Epithelial cell of esophagus (primary cell): ENCODE measurements at regions not wholly inside any gene's neighbourhood (a gene's known extent, or its start where the extent isn't known, plus 50 kb on each side); places are given as distances from the start of the nearest gene placed in this dataset.
A peak's percentile ranks its signal among the peaks of the same experiment; 100 is the strongest.

Experiments used
- DNase-seq: peaks from one replicate; pipeline ENCODE4 v3.0.0; 2010; ENCODE audit warnings: low read depth
- H3K4me3 ChIP-seq: 2 replicates; pipeline ENCODE4 v1.5.1; 2011; ENCODE audit warnings: mild to moderate bottlenecking, low read length, control low read depth
- TF ChIP-seq, protein P1 (sequence below): IDR thresholded peaks from 2 replicates; pipeline ENCODE4 v1.5.1; 2011; ENCODE audit warnings: low read depth, mild to moderate bottlenecking, low read length, control low read depth, inconsistent platforms; ENCODE audit not compliant: insufficient read depth; ENCODE audit errors: missing control alignments

DNA sequence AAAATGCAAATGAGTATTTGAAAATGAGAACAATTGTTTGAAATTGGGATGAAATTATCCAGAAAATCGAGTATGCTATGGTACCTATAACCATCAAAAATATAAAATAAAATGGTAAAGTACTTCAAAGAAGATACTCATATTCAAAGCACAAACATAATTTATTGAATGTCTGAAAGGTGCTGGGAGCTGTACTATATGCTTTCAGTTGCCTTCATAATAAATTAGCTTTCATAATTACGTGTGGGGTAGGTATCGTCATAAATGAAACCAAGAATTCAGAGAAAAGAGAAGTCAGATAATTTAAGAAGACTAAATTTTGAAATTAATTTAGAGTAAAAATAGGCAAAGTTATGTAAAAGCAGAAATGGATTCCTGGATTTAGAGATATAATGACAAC is 721.9 kb upstream of the ACVR2A start:
- no peak overlapping the region for H3K4me3 ChIP-seq
- TF ChIP-seq, protein P1, sequence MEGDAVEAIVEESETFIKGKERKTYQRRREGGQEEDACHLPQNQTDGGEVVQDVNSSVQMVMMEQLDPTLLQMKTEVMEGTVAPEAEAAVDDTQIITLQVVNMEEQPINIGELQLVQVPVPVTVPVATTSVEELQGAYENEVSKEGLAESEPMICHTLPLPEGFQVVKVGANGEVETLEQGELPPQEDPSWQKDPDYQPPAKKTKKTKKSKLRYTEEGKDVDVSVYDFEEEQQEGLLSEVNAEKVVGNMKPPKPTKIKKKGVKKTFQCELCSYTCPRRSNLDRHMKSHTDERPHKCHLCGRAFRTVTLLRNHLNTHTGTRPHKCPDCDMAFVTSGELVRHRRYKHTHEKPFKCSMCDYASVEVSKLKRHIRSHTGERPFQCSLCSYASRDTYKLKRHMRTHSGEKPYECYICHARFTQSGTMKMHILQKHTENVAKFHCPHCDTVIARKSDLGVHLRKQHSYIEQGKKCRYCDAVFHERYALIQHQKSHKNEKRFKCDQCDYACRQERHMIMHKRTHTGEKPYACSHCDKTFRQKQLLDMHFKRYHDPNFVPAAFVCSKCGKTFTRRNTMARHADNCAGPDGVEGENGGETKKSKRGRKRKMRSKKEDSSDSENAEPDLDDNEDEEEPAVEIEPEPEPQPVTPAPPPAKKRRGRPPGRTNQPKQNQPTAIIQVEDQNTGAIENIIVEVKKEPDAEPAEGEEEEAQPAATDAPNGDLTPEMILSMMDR, result no peak
- no peak for DNase-seq

DNA sequence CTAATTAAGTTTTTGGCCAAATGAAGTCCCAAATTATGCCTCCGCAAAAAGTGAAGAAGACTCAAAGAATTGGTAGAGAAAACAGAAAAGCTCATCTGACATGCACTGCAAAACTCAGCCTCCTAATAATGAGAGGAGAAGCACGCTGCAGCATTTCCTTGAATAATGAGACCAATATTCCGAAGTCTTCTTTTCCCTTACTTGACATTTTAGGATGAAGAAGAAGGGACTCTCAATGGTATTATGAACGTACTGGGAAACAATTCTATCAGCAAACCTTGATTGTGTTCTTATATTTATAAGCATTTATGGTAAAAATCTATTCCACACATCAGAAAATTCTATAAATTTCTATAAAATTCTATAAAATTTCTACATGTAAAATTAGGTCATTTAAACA is 733.9 kb upstream of the ACVR2A start:
- H3K4me3 ChIP-seq, result no peak overlapping the region
- DNase-seq, result no peak
- TF ChIP-seq, protein P1, result no peak

DNA sequence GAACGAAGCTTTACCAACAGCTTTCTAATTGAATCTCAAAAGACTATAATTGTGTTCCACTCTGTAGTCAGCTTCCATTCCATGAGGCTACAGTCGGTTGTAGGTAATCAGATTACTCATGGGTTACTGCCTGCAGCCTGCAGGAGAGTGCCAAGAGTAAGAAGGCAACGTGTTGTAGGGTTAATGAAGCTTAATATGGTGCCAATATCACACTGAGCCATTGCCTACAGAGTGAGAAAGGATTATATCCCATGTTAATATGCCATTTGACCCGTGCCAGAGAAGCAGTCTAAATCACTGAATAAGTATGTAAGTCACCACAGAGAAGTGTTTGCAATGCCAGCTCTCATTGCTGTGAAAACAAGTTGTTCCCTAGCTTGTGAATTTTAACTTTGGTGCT is 734.5 kb upstream of the ACVR2A start:
- DNase-seq, result peak; percentile 16
- TF ChIP-seq, protein P1, result no peak
- no peak overlapping the region for H3K4me3 ChIP-seq

DNA sequence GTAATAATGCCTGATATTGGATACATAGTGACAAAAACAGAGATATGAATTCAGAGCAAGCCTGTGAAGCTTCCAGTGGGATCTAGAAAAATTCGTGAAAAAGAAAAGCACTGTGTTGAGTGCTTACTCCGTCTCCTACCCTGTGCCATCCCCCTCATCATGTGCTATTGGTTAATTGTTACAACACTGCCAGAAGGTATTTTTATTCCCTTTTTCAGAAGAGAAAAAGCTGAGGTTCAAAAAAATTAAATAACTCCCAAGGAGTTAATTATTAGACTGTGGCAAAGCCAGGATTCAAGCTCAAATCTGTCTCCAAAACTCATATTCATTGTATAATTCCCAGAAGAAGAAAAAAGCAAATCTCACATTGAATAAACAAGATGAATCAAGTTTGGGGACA is 735.5 kb upstream of the ACVR2A start:
- no peak overlapping the region for H3K4me3 ChIP-seq
- no peak for DNase-seq
- TF ChIP-seq, protein P1, result no peak

DNA sequence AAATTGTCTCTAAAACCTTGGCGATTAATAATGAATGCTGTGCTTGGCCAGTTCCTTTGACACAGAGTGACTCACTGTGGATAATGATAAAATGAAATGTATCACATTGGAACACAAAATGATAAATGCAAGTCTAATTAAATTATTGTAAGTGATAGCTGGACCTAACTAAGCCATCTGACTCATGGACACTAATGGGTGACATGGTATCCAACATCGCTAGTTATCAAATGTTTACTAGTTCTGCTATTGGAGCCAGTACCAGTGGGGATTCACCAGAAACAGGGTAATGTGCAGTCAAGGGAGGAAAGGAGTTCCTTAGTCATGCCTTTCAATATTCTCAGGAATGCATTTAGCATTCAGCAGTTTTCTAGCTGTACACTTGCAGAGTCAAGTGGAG is 736.3 kb upstream of the ACVR2A start:
- no peak for DNase-seq

DNA sequence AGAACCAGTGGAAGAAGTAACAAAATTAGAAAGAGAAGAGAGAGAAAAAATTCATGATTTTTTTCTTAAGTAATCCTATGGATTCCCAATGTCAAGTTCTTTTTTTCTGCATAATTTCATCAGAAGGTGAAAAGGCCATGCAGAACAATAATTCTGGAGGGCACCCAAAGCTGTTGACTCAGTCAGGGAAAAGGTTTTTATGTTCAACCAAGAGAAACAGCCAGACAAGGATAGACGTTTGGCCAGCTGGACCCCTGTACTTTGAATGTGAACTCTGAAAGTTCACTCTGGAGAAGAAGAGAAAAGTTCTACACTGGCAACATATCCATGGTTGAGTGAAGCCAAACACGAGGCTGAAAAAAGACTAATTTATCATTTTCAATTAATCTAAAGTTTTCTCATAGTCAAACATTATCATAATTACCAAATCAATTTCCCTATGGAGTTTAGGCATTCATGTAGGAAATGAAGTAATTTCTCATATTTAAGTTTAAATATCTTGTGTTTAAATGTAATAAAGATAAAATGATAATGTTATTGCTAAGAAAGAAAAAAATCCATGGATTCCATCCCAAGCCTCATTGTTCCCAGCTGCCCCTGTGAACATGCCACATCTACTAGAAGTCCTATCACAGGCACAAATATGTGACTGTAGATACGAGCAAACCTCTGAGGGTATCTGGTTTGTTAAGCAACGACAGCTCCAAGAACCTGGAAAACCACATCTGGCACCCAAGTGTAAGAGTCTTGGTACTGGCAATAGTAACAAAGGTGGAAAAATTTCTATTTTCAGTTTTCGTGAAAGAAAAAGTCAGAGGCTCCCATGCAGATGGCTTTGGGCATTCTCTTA is 742.7 kb upstream of the ACVR2A start:
- TF ChIP-seq, protein P1, result no peak
- DNase-seq, result no peak
- H3K4me3 ChIP-seq, result no peak overlapping the region

More for the DNA sequence above, 736.3 kb upstream of the ACVR2A start:
- TF ChIP-seq, protein P1, result no peak
- H3K4me3 ChIP-seq, result no peak overlapping the region
